ENCODE measurements at regions not wholly inside any gene's neighbourhood (a gene's known extent, or its start where the extent isn't known, plus 50 kb on each side); places are given as distances from the start of the nearest gene placed in this dataset.

- Mint-ChIP-seq H3K36me3 (ENCODE audit: low read depth, unreplicated experiment) (no peaks in the 10 kb centered on the region), H3K27ac (ENCODE audit: unreplicated experiment) (no peak overlapping the region), H3K4me3 (ENCODE audit: unreplicated experiment) (no peak overlapping the region), H3K9me3 (ENCODE audit: unreplicated experiment) (no peaks in the 10 kb centered on the region), H3K27me3 (ENCODE audit: unreplicated experiment) (peaks cover 5% of the 10 kb centered on the region), H3K4me1 (ENCODE audit: unreplicated experiment) (peaks cover 3% of the 10 kb centered on the region)
- no peak for DNase-seq (ENCODE audit: low spot score)
- no peak for TF ChIP-seq CTCF (IDR thresholded peaks at IDR 0.05; ENCODE audit: unreplicated experiment)
Measured at GRCh38 chr10:4460267-4460666, 365.7 kb upstream of the AKR1E2 start.

- H3K27ac Mint-ChIP-seq (ENCODE audit: unreplicated experiment): no peak overlapping the region
- H3K4me1 Mint-ChIP-seq (ENCODE audit: unreplicated experiment): peaks cover 3% of the 10 kb centered on the region
- no peak for DNase-seq (ENCODE audit: low spot score)
- no peak for TF ChIP-seq CTCF (IDR thresholded peaks at IDR 0.05; ENCODE audit: unreplicated experiment)
- H3K27me3 Mint-ChIP-seq (ENCODE audit: unreplicated experiment): peaks cover 5% of the 10 kb centered on the region
- H3K36me3 Mint-ChIP-seq (ENCODE audit: low read depth, unreplicated experiment): no peaks in the 10 kb centered on the region
- no peak overlapping the region for H3K4me3 Mint-ChIP-seq (ENCODE audit: unreplicated experiment)
- no peaks in the 10 kb centered on the region for H3K9me3 Mint-ChIP-seq (ENCODE audit: unreplicated experiment)
Measured at GRCh38 chr10:4459531-4459930, 366.5 kb upstream of the AKR1E2 start.

DNA sequence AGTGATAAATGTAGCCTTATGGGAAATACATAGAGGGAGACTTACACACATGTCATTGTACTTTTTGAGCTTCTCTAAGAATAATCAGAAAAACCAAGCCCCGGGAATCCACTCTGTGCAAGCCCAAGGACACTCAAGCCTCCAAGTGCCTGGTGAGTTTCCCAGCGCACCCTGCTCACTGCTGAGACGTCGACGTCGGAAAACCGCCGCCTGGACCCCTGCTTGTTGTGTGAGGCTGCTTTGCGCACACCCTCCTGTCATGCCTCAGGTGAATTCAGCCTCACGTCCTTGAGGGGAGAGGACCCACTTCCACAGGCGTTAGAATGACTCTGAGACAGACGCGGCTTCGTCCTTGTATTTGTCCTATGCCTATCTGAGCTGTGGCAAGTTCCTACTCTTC is 368.4 kb upstream of the AKR1E2 start:
- Mint-ChIP-seq H3K4me3 (ENCODE audit: unreplicated experiment) (no peak overlapping the region), H3K4me1 (ENCODE audit: unreplicated experiment) (peaks cover 13% of the 10 kb centered on the region), H3K27me3 (ENCODE audit: unreplicated experiment) (peaks cover 7% of the 10 kb centered on the region), H3K36me3 (ENCODE audit: low read depth, unreplicated experiment) (no peaks in the 10 kb centered on the region), H3K9me3 (ENCODE audit: unreplicated experiment) (no peaks in the 10 kb centered on the region), H3K27ac (ENCODE audit: unreplicated experiment) (no peak overlapping the region)
- TF ChIP-seq CTCF (IDR thresholded peaks at IDR 0.05; ENCODE audit: unreplicated experiment): no peak
- DNase-seq (ENCODE audit: low spot score): no peak

DNA sequence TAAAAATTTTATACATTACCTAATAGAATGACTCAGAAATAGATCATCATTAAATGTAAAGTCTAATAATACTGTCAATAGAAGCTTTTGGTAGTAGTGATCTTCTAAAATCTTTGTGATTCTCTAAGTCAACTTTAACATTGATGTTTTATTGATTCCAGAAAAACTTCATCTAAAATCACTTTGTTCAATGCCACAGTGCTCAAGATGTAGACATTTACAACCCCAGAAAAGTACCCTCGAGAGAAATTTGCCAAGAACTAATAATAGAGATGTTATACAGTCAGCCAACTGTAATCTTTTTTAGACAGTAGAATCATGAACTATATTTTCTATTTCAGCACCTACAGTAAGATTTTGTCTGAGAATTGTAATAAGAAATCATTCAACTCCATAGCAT is 369.2 kb upstream of the AKR1E2 start:
- Mint-ChIP-seq H3K27ac (ENCODE audit: unreplicated experiment) (no peak overlapping the region), H3K9me3 (ENCODE audit: unreplicated experiment) (no peaks in the 10 kb centered on the region), H3K36me3 (ENCODE audit: low read depth, unreplicated experiment) (no peaks in the 10 kb centered on the region), H3K4me3 (ENCODE audit: unreplicated experiment) (no peak overlapping the region), H3K27me3 (ENCODE audit: unreplicated experiment) (peaks cover 7% of the 10 kb centered on the region), H3K4me1 (ENCODE audit: unreplicated experiment) (peaks cover 21% of the 10 kb centered on the region)
- DNase-seq (ENCODE audit: low spot score): no peak
- TF ChIP-seq CTCF (IDR thresholded peaks at IDR 0.05; ENCODE audit: unreplicated experiment): no peak

DNA sequence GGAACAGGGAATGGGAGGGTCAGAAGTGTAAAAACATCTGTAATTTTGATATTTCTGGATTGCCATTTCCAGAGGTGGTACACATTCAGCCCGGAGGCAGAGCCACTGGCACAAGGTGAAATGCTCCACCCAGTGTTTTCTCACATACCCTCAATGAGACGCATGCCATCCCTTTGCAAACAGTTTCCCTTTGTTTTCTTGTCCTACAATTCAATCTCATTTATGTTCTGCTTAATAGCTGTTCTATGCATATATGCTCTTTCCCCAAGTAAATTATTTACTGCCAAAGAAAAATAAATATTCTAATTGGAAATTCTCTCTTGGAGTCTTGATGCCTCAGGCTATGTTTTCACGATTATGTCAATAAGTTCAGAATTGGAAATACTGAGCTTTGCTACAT is 369.7 kb upstream of the AKR1E2 start:
- peaks cover 25% of the 10 kb centered on the region for H3K4me1 Mint-ChIP-seq (ENCODE audit: unreplicated experiment)
- no peaks in the 10 kb centered on the region for H3K9me3 Mint-ChIP-seq (ENCODE audit: unreplicated experiment)
- no peak overlapping the region for H3K4me3 Mint-ChIP-seq (ENCODE audit: unreplicated experiment)
- H3K27ac Mint-ChIP-seq (ENCODE audit: unreplicated experiment): no peak overlapping the region
- TF ChIP-seq CTCF (IDR thresholded peaks at IDR 0.05; ENCODE audit: unreplicated experiment): no peak
- no peaks in the 10 kb centered on the region for H3K36me3 Mint-ChIP-seq (ENCODE audit: low read depth, unreplicated experiment)
- peaks cover 7% of the 10 kb centered on the region for H3K27me3 Mint-ChIP-seq (ENCODE audit: unreplicated experiment)
- DNase-seq (ENCODE audit: low spot score): no peak

Data from endothelial cell (in vitro differentiated cells).